Lung (tissue), 11 donors: ENCODE measurements at regions not wholly inside any gene's neighbourhood (a gene's known extent, or its start where the extent isn't known, plus 50 kb on each side); places are given as distances from the start of the nearest gene placed in this dataset.

Source experiments
- ATAC-seq: fragments of 200-7000 bp; cut with Tn5 transposase; one replicate; pipeline ENCODE4 v1.9.1; 2020; ENCODE audit warnings: moderate number of reproducible peaks; ENCODE audit not compliant: insufficient read depth, low FRiP score
- DNase-seq, 3 donors: peaks; one replicate each; pipeline ENCODE4 v3.0.0-alpha.2; 2013 to 2017
- H3K27ac ChIP-seq, 2 donors: one replicate each; pipeline ENCODE4 v1.5.1; 2013; ENCODE audit warnings: mild to moderate bottlenecking in 2 of 2, moderate library complexity in 2 of 2, control low read depth in 1 of 2, inconsistent platforms in 1 of 2, low read depth in 1 of 2, low read length in 1 of 2
- H3K27me3 ChIP-seq, 3 donors: one replicate each; pipeline ENCODE4 v1.5.1; 2013; ENCODE audit warnings: low read length in 2 of 3; ENCODE audit not compliant: control insufficient read depth in 3 of 3, insufficient read depth in 3 of 3
- H3K36me3 ChIP-seq, 4 donors: one replicate each; pipeline ENCODE4 v1.5.1; 2013; ENCODE audit warnings: low read length in 4 of 4, mild to moderate bottlenecking in 1 of 4, moderate library complexity in 1 of 4; ENCODE audit not compliant: control insufficient read depth in 4 of 4, insufficient read depth in 4 of 4
- H3K4me1 ChIP-seq, 5 donors: one replicate each; pipeline ENCODE4 v1.5.1; 2013; ENCODE audit warnings: low read length in 5 of 5, mild to moderate bottlenecking in 2 of 5, moderate library complexity in 1 of 5; ENCODE audit not compliant: control insufficient read depth in 5 of 5, insufficient read depth in 5 of 5
- H3K4me3 ChIP-seq: one replicate; pipeline ENCODE4 v1.5.1; 2013; ENCODE audit warnings: mild to moderate bottlenecking, control low read depth, moderate library complexity
- H3K9ac ChIP-seq, 2 donors: one replicate each; pipeline ENCODE4 v1.5.1; 2013; ENCODE audit warnings: low read length in 2 of 2, control low read depth in 1 of 2; ENCODE audit not compliant: insufficient read depth in 1 of 2
- H3K9me3 ChIP-seq, 4 donors: one replicate each; pipeline ENCODE4 v1.5.1; 2013; ENCODE audit warnings: low read length in 3 of 4, mild to moderate bottlenecking in 1 of 4, moderate library complexity in 1 of 4; ENCODE audit not compliant: control insufficient read depth in 4 of 4, insufficient read depth in 3 of 4
- CTCF ChIP-seq: IDR thresholded peaks from 2 replicates; pipeline ENCODE4 v1.5.1; 2012; ENCODE audit warnings: mild to moderate bottlenecking; ENCODE audit errors: control extremely low read depth, extremely low read depth
- WGBS, 2 donors: extraction: QIAGEN DNeasy Blood & Tissue Kit; methylation state at CpG; one replicate each; pipeline ENCODE4 v1.1.7; 2013; 5-methylcytosine and 5-hydroxymethylcytosine counted together
- donor health status: control.
- donor health status: control.
- donor health status: Bipolar disorder and iron deficiency.
- donor health status: healthy.
- donor health status: DM: yes; HTN: yes; CAD: no.

GRCh38 chr7:21361413-21362125 is 66.3 kb upstream of the SP4 start:
- 77 to 89% methylated on average over 5 of the region's 5 CpGs for WGBS, 2 donors
- no peak overlapping the region for H3K27ac ChIP-seq
- TF ChIP-seq CTCF = no peak
- DNase-seq (no peak), ATAC-seq (no peak)
- no peak overlapping the region for H3K4me3 ChIP-seq
- H3K4me1 ChIP-seq = peaks cover 0 to 4% (median 0%) of the 10 kb centered on the region in 5 donors
- H3K27me3 ChIP-seq = no peaks in the 10 kb centered on the region
- H3K9ac ChIP-seq = no peak overlapping the region
- no peaks in the 10 kb centered on the region for H3K36me3 ChIP-seq
- H3K9me3 ChIP-seq = peaks cover 0 to 2% (median 0%) of the 10 kb centered on the region in 4 donors

- no peak overlapping the region for H3K4me3 ChIP-seq
- ATAC-seq (no peak), DNase-seq (no peak)
- H3K9me3 ChIP-seq = peaks cover 0 to 2% (median 0%) of the 10 kb centered on the region in 4 donors
- WGBS, 2 donors = 80 to 93% methylated on average over 2 of the region's 2 CpGs
- no peak overlapping the region for H3K27ac ChIP-seq
- no peak for TF ChIP-seq CTCF
- peaks cover 0 to 5% (median 0%) of the 10 kb centered on the region in 5 donors for H3K4me1 ChIP-seq
- H3K9ac ChIP-seq = no peak overlapping the region
- no peaks in the 10 kb centered on the region for H3K36me3 ChIP-seq
- no peaks in the 10 kb centered on the region for H3K27me3 ChIP-seq
These were observed 63.0 kb upstream of the SP4 start for GRCh38 chr7:21364801-21365271.

GRCh38 chr7:21365866-21366624 is 61.8 kb upstream of the SP4 start:
- peak in 2 of 3 donors; percentile 14 to 35 for DNase-seq
- H3K36me3 ChIP-seq = no peaks in the 10 kb centered on the region
- H3K27me3 ChIP-seq = no peaks in the 10 kb centered on the region
- 49 to 61% methylated on average over 6 of the region's 6 CpGs for WGBS, 2 donors
- TF ChIP-seq CTCF = no peak
- peaks cover 0 to 2% (median 0%) of the 10 kb centered on the region in 4 donors for H3K9me3 ChIP-seq
- peaks cover 0 to 5% (median 0%) of the 10 kb centered on the region in 5 donors for H3K4me1 ChIP-seq
- no peak overlapping the region for H3K4me3 ChIP-seq
- no peak overlapping the region for H3K27ac ChIP-seq
- no peak overlapping the region for H3K9ac ChIP-seq
- ATAC-seq = no peak
